MM.1S (cell line): ENCODE measurements at regions not wholly inside any gene's neighbourhood (a gene's known extent, or its start where the extent isn't known, plus 50 kb on each side); places are given as distances from the start of the nearest gene placed in this dataset.

ENCODE experiments used
- DNase-seq: peaks from one replicate; pipeline ENCODE4 v3.0.0-alpha.2; 2015
- H2AFZ ChIP-seq: fragments of 300-600 bp; sonication (generic); 2 replicates; pipeline ENCODE4 v1.6.0; 2016; ENCODE audit warnings: antibody characterized with exemption, low read length
- H3F3A ChIP-seq: fragments of 300-600 bp; sonication (generic); 2 replicates; pipeline ENCODE4 v1.6.1; 2016; ENCODE audit warnings: mild to moderate bottlenecking, antibody characterized with exemption, low read length, moderate library complexity, mixed read lengths; ENCODE audit not compliant: insufficient read depth
- H3K27ac ChIP-seq: fragments of 300-600 bp; sonication (generic); 2 replicates; pipeline ENCODE4 v1.5.1; 2016; ENCODE audit warnings: mild to moderate bottlenecking, low read length
- H3K27me3 ChIP-seq: fragments of 300-600 bp; sonication (generic); replicated peaks from 2 replicates; pipeline ENCODE4 v1.6.0; 2016; ENCODE audit warnings: low read length; ENCODE audit not compliant: insufficient read depth
- H3K36me3 ChIP-seq: fragments of 300-600 bp; sonication (generic); replicated peaks from 2 replicates; pipeline ENCODE4 v1.6.1; 2016; ENCODE audit warnings: mild to moderate bottlenecking, low read length, mixed read lengths; ENCODE audit not compliant: insufficient read depth
- H3K4me1 ChIP-seq: fragments of 300-600 bp; sonication (generic); 2 replicates; pipeline ENCODE4 v1.6.1; 2016; ENCODE audit warnings: low read length, mixed read lengths
- H3K4me2 ChIP-seq: fragments of 300-600 bp; sonication (generic); 2 replicates; pipeline ENCODE4 v1.6.0; 2016; ENCODE audit warnings: low read depth, low read length
- H3K4me3 ChIP-seq: fragments of 300-600 bp; sonication (generic); 2 replicates; pipeline ENCODE4 v1.5.1; 2016; ENCODE audit warnings: low read length, mixed read lengths
- H3K79me2 ChIP-seq: fragments of 300-600 bp; sonication (generic); 2 replicates; pipeline ENCODE4 v1.6.1; 2016; ENCODE audit warnings: mixed run types, low read length, mixed read lengths
- H3K9ac ChIP-seq: fragments of 300-600 bp; sonication (generic); 2 replicates; pipeline ENCODE4 v1.6.1; 2016; ENCODE audit warnings: low read length, mixed read lengths
- H3K9me2 ChIP-seq: fragments of 300-600 bp; sonication (generic); replicated peaks from 2 replicates; pipeline ENCODE4 v1.6.1; 2016; ENCODE audit warnings: mild to moderate bottlenecking, low read length, mixed read lengths; ENCODE audit not compliant: insufficient read depth
- H3K9me3 ChIP-seq: fragments of 300-600 bp; sonication (generic); replicated peaks from 2 replicates; pipeline ENCODE4 v1.6.1; 2016; ENCODE audit warnings: mild to moderate bottlenecking, low read length, mixed read lengths; ENCODE audit not compliant: insufficient read depth
- H4K20me1 ChIP-seq: fragments of 300-600 bp; sonication (generic); 2 replicates; pipeline ENCODE4 v1.6.1; 2016; ENCODE audit warnings: mild to moderate bottlenecking, low read length, moderate library complexity, mixed read lengths; ENCODE audit not compliant: insufficient read depth
- CTCF ChIP-seq: fragments of 300-600 bp; sonication (generic); IDR thresholded peaks from 2 replicates; pipeline ENCODE4 v1.5.1; 2016; ENCODE audit warnings: antibody characterized with exemption, low read length, mixed read lengths
- EZH2 ChIP-seq: fragments of 300-600 bp; sonication (generic); optimal IDR thresholded peaks from 2 replicates; pipeline ENCODE3; 2017; ENCODE audit warnings: low read depth, mild to moderate bottlenecking, antibody characterized with exemption, low read length, mixed read lengths
- EZH2phosphoT487 ChIP-seq: fragments of 300-600 bp; sonication (generic); IDR thresholded peaks from 2 replicates; pipeline ENCODE4 v1.6.1; 2018; ENCODE audit warnings: antibody characterized with exemption, low read length

- Histone ChIP-seq H4K20me1 (no peaks in the 10 kb centered on the region), H3K4me3 (no peak overlapping the region), H3K36me3 (no peaks in the 10 kb centered on the region), H3K9me3 (no peaks in the 10 kb centered on the region), H2AFZ (no peak overlapping the region), H3K27me3 (no peaks in the 10 kb centered on the region), H3K4me2 (no peak overlapping the region), H3K4me1 (no peaks in the 10 kb centered on the region), H3K27ac (no peak overlapping the region), H3K79me2 (no peaks in the 10 kb centered on the region), H3K9me2 (no peaks in the 10 kb centered on the region), H3F3A (no peaks in the 10 kb centered on the region), H3K9ac (no peak overlapping the region)
- TF ChIP-seq EZH2phosphoT487 = no peak
- no peak for TF ChIP-seq EZH2
- TF ChIP-seq CTCF = no peak
- no peak for DNase-seq
These were observed 838.8 kb downstream of the GRID1 start for GRCh38 chr10:85527616-85528317.

- Histone ChIP-seq H3K9me3 (no peaks in the 10 kb centered on the region), H3K4me2 (no peak overlapping the region), H4K20me1 (no peaks in the 10 kb centered on the region), H3K9me2 (no peaks in the 10 kb centered on the region), H3K9ac (no peak overlapping the region), H3K36me3 (no peaks in the 10 kb centered on the region), H3K79me2 (no peaks in the 10 kb centered on the region), H3K4me3 (no peak overlapping the region), H3K27me3 (no peaks in the 10 kb centered on the region), H3K27ac (no peak overlapping the region), H2AFZ (no peak overlapping the region), H3F3A (no peaks in the 10 kb centered on the region), H3K4me1 (no peaks in the 10 kb centered on the region)
- no peak for DNase-seq
- no peak for TF ChIP-seq CTCF
- TF ChIP-seq EZH2phosphoT487 = no peak
- no peak for TF ChIP-seq EZH2
These were observed 838.3 kb downstream of the GRID1 start for GRCh38 chr10:85528318-85528652.

- Histone ChIP-seq H3K36me3 (no peaks in the 10 kb centered on the region), H3K9me2 (no peaks in the 10 kb centered on the region), H3K4me2 (no peak overlapping the region), H2AFZ (no peak overlapping the region), H3K27me3 (no peaks in the 10 kb centered on the region), H3K4me3 (no peak overlapping the region), H3K9ac (no peak overlapping the region), H3K4me1 (no peaks in the 10 kb centered on the region), H3K79me2 (no peaks in the 10 kb centered on the region), H3F3A (no peaks in the 10 kb centered on the region), H3K9me3 (no peaks in the 10 kb centered on the region), H3K27ac (no peak overlapping the region), H4K20me1 (no peaks in the 10 kb centered on the region)
- TF ChIP-seq CTCF (no peak), EZH2phosphoT487 (no peak), EZH2 (no peak)
- no peak for DNase-seq
These were observed 834.9 kb downstream of the GRID1 start for GRCh38 chr10:85531706-85532105.
